HCT116 (cell line): ENCODE measurements at regions not wholly inside any gene's neighbourhood (a gene's known extent, or its start where the extent isn't known, plus 50 kb on each side); places are given as distances from the start of the nearest gene placed in this dataset.

Experiments
- ATAC-seq: fragments of 200-7000 bp; cut with Tn5 transposase; 2 replicates; pipeline ENCODE4 v1.9.1; 2020; ENCODE audit warnings: mild to moderate bottlenecking, moderate library complexity
- BruUV-seq: library from RNA; stranded (reverse); fragments of 400-500 nt; replicated peaks from 2 replicates; lab custom pipeline; 2021; lab: Mats Ljungman, UMichigan
- CTCF ChIA-PET: fragments of 300-600 bp; sonication (Branson Sonifier 250); formaldehyde crosslinking; loops from one replicate; lab custom pipeline; 2021; ENCODE audit warnings: antibody characterized with exemption; lab: Charles Lee
- POLR2A ChIA-PET: fragments of 300-600, 350-600 bp; sonication (Branson Sonifier 250); formaldehyde crosslinking; loops from one replicate; lab custom pipeline; 2021; ENCODE audit warnings: antibody characterized with exemption; lab: Charles Lee
- RAD21 ChIA-PET, 2 experiments: fragments of 300-600 bp; sonication (Branson Sonifier 250); formaldehyde crosslinking; loops; one replicate each; lab custom pipeline; 2023; ENCODE audit warnings: low total read pairs in 2 of 2; ENCODE audit not compliant: uncharacterized antibody in 2 of 2, unreplicated experiment in 2 of 2, low non-redundant PET in 1 of 2; lab: Charles Lee
- DNase-seq: peaks from one replicate; pipeline ENCODE4 v3.0.0-alpha.2; 2010; ENCODE audit warnings: low read depth, low spot score
- H2AFZ ChIP-seq: fragments of 200-600 bp; shearing (Covaris generic), sonication (generic); 2 replicates; pipeline ENCODE4 v1.6.1; 2017; ENCODE audit warnings: low read depth, mixed run types, mixed read lengths, antibody characterized with exemption, low read length; ENCODE audit not compliant: poor library complexity, severe bottlenecking
- H3K27ac ChIP-seq: 2 replicates; pipeline ENCODE4 v1.5.1; 2012; ENCODE audit warnings: low read depth, low read length
- H3K27me3 ChIP-seq: fragments of 200-600 bp; sonication (generic); 2 replicates; pipeline ENCODE4 v1.6.1; 2016; ENCODE audit warnings: mixed run types, low read length, mixed read lengths; ENCODE audit not compliant: insufficient read depth
- H3K36me3 ChIP-seq, 2 experiments: fragments of 200-500 bp in 1 of 2; fragments of 200-600 bp in 1 of 2; sonication (Bioruptor generic) in 1 of 2; sonication (generic) in 1 of 2; 2 replicates each; pipeline versions ENCODE4 v1.5.1 to v1.6.1; 2014 to 2016; ENCODE audit warnings: low read length in 2 of 2, inconsistent platforms in 1 of 2, mixed read lengths in 1 of 2, mixed run types in 1 of 2; ENCODE audit not compliant: insufficient read depth in 2 of 2, control insufficient read depth in 1 of 2
- H3K4me1 ChIP-seq, 2 experiments: fragments of 200-600 bp in 1 of 2; sonication (generic) in 1 of 2; 2 replicates each; pipeline versions ENCODE4 v1.5.1 to v1.6.1; 2012 to 2017; ENCODE audit warnings: low read length in 2 of 2, inconsistent platforms in 1 of 2, mild to moderate bottlenecking in 1 of 2, mixed read lengths in 1 of 2, mixed run types in 1 of 2, moderate library complexity in 1 of 2; ENCODE audit not compliant: insufficient read depth in 2 of 2, control insufficient read depth in 1 of 2
- H3K4me2 ChIP-seq: fragments of 200-600 bp; sonication (generic); 2 replicates; pipeline ENCODE4 v1.6.1; 2017; ENCODE audit warnings: mixed run types, low read length, mixed read lengths
- H3K4me3 ChIP-seq, 2 experiments: fragments of 200-600 bp in 1 of 2; sonication (generic) in 1 of 2; replicated peaks in 1 of 2; 2 replicates each; pipeline ENCODE4 v1.5.1; 2011 to 2016; ENCODE audit warnings: low read length in 2 of 2, control low read depth in 1 of 2, low read depth in 1 of 2, mild to moderate bottlenecking in 1 of 2, mixed read lengths in 1 of 2, mixed run types in 1 of 2
- H3K79me2 ChIP-seq: fragments of 200-600 bp; sonication (generic); 2 replicates; pipeline ENCODE4 v1.6.1; 2017; ENCODE audit warnings: mild to moderate bottlenecking, mixed run types, low read length, moderate library complexity, mixed read lengths; ENCODE audit not compliant: insufficient read depth
- H3K9ac ChIP-seq: fragments of 200-600 bp; sonication (generic); 2 replicates; pipeline ENCODE4 v1.6.1; 2016; ENCODE audit warnings: low read length, mixed read lengths
- H3K9me2 ChIP-seq: fragments of 200-600 bp; sonication (generic), shearing (Covaris generic); 2 replicates; pipeline ENCODE4 v1.6.1; 2017; ENCODE audit warnings: mixed run types, mild to moderate bottlenecking, moderate library complexity; ENCODE audit not compliant: insufficient read depth
- H3K9me3 ChIP-seq, 2 experiments: fragments of 200-500 bp in 1 of 2; fragments of 200-600 bp in 1 of 2; sonication (Bioruptor generic) in 1 of 2; sonication (generic) in 1 of 2; 2 replicates each; pipeline ENCODE4 v1.6.1; 2014 to 2017; ENCODE audit warnings: low read length in 2 of 2, mixed read lengths in 2 of 2, inconsistent platforms in 1 of 2, low read depth in 1 of 2, mild to moderate bottlenecking in 1 of 2, mixed run types in 1 of 2, moderate library complexity in 1 of 2; ENCODE audit not compliant: control insufficient read depth in 1 of 2, insufficient read depth in 1 of 2
- H4K20me1 ChIP-seq: fragments of 200-600 bp; sonication (generic), shearing (Covaris generic); 2 replicates; pipeline ENCODE4 v1.6.1; 2017; ENCODE audit warnings: mixed run types, mild to moderate bottlenecking, moderate library complexity; ENCODE audit not compliant: insufficient read depth
- ATF3 ChIP-seq: IDR thresholded peaks from 2 replicates; pipeline ENCODE4 v1.6.1; 2012
- CTCF ChIP-seq, 3 experiments: fragments of 200-600 bp in 1 of 3; sonication (generic) in 1 of 3; IDR thresholded peaks in 2 of 3; conservative IDR thresholded peaks in 1 of 3; 2 replicates each; pipeline ENCODE4 v1.5.1; 2012 to 2017; ENCODE audit warnings: low read depth in 2 of 3, low read length in 2 of 3, antibody characterized with exemption in 1 of 3, borderline replicate concordance in 1 of 3, control low read depth in 1 of 3, mild to moderate bottlenecking in 1 of 3, mixed read lengths in 1 of 3, mixed run types in 1 of 3, moderate library complexity in 1 of 3; ENCODE audit not compliant: insufficient read depth in 1 of 3
- EGR1 ChIP-seq: IDR thresholded peaks from 2 replicates; pipeline ENCODE4 v1.6.1; 2012; ENCODE audit warnings: low read depth
- EZH2 ChIP-seq: fragments of 200-600 bp; sonication (generic); IDR thresholded peaks from 2 replicates; pipeline ENCODE4 v1.6.1; 2017; ENCODE audit warnings: antibody characterized with exemption, mixed run types
- MAX ChIP-seq: IDR thresholded peaks from 2 replicates; pipeline ENCODE4 v1.6.1; 2012
- RAD21 ChIP-seq: IDR thresholded peaks from 2 replicates; pipeline ENCODE4 v1.6.1; 2012; ENCODE audit warnings: low read depth, mild to moderate bottlenecking
- REST ChIP-seq: IDR thresholded peaks from 2 replicates; pipeline ENCODE4 v1.6.1; 2012; ENCODE audit warnings: low read depth
- SIN3A ChIP-seq: IDR thresholded peaks from 2 replicates; pipeline ENCODE4 v1.6.1; 2012; ENCODE audit warnings: low read depth
- ZBTB33 ChIP-seq: IDR thresholded peaks from 2 replicates; pipeline ENCODE4 v1.6.1; 2011; ENCODE audit warnings: mild to moderate bottlenecking, low read length, moderate library complexity; ENCODE audit not compliant: insufficient replicate concordance; ENCODE audit errors: extremely low read depth
- ZNF274 ChIP-seq: fragments of 200-500 bp; sonication (Bioruptor generic); IDR thresholded peaks from 2 replicates; pipeline ENCODE4 v1.6.1; 2014; ENCODE audit warnings: mild to moderate bottlenecking, low read depth, low read length, inconsistent platforms
- intact Hi-C: fragments of 100-400 bp; cut with micrococcal nuclease; formaldehyde crosslinking; loops from 2 replicates; pipeline ENCODE4 v1.10.0; 2022

GRCh38 chr5:71844862-71845261 lies 125.8 kb downstream of the CARTPT start:
- Histone ChIP-seq H2AFZ (no peak overlapping the region), H3K4me3 (no peak overlapping the region), H3K4me2 (no peak overlapping the region)
- ChIA-PET RAD21 (no interaction called here), CTCF (no interaction called here)
- no peak for DNase-seq
- TF ChIP-seq EGR1 (no peak), SIN3A (no peak), REST (no peak), ZBTB33 (no peak), CTCF (IDR thresholded peaks at IDR 0.05 in 2 of 3, conservative IDR thresholded peaks at IDR 0.05 in 1 of 3; ENCODE audit: borderline replicate concordance in 1 of 3, insufficient read depth in 1 of 3, low read depth in 2 of 3, low read length in 2 of 3) (no peak), ZNF274 (no peak), MAX (no peak), ATF3 (no peak), EZH2 (no peak), RAD21 (no peak)
- TF ChIP-seq, all 23 proteins: peak for 0
- no TSS peak for BruUV-seq
- Histone ChIP-seq H4K20me1 (no peaks in the 10 kb centered on the region), H3K9me2 (no peaks in the 10 kb centered on the region), H3K27me3 (no peaks in the 10 kb centered on the region), H3K9me3 (no peaks in the 10 kb centered on the region; a peak in 1 of 4 replicates), H3K9ac (no peak overlapping the region), H3K79me2 (no peaks in the 10 kb centered on the region), H3K4me1 (no peaks in the 10 kb centered on the region), H3K27ac (no peak overlapping the region), H3K36me3 (no peaks in the 10 kb centered on the region)
- POLR2A ChIA-PET = no interaction called here
- ATAC-seq = no peak
- intact Hi-C loops = no loop called here
